Prostate gland (tissue), 1 donor: ENCODE measurements at regions not wholly inside any gene's neighbourhood (a gene's known extent, or its start where the extent isn't known, plus 50 kb on each side); places are given as distances from the start of the nearest gene placed in this dataset.

ENCODE experiments used
- POLR2A ChIP-seq: fragments of 450-650 bp; IDR thresholded peaks from one replicate; pipeline ENCODE4 v1.6.1; 2016; ENCODE audit warnings: antibody characterized with exemption, mild to moderate bottlenecking
- POLR2AphosphoS5 ChIP-seq: sonication (generic); formaldehyde crosslinking; IDR thresholded peaks from one replicate; pipeline ENCODE4 v1.6.1; 2017; ENCODE audit warnings: antibody characterized with exemption

DNA sequence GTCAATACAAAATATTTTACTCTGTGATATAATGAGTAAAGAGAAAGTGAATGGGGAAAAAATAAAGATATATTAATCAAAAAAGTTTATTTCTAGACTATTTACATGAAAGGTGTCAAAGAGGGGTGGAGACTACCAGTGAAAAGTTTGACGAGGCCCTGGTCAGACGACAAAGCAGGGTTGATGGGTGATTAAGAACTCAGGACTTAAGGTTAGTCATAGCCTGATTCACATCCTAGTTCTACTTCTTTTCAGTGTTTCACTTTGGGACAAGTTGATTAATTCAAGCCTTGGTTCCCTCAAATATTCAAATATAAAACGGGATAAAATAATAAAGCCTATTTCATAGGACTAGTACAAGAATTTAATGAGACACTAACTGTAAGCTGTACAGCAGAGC is 178.2 kb upstream of the HS3ST5 start:
- TF ChIP-seq POLR2A (no peak), POLR2AphosphoS5 (no peak)
